NCI-H2029 (cell line): ENCODE measurements at regions not wholly inside any gene's neighbourhood (a gene's known extent, or its start where the extent isn't known, plus 50 kb on each side); places are given as distances from the start of the nearest gene placed in this dataset.
"Not testable (repeated sequence)": the region's sequence is repeated elsewhere in the genome, so short reads cannot be mapped to it uniquely, and the experiment has no call there.

Experiments used
- DNase-seq: peaks from one replicate; lab custom pipeline; 2025; lab: John Stamatoyannopoulos, UW

DNA sequence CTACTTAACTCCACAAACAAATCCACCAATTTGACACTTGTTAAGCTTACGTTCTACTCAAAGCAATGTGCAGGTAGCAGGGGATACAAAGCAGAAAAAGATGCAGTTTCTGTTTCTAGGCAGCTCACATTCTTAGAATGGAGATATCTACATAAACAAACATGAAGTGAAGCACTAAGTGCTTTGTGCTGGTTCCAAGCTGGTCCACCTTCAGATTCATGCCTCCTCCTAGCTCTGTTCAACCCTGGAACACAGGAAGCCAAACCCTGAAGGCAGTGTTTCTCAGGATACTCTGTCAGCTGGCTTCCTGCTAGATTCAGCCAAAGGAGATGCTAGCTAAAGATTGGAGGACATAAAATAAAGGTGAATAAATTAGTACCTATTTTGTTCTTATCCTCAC lies 55.3 kb upstream of the NOL4 start:
- no peak for DNase-seq

DNA sequence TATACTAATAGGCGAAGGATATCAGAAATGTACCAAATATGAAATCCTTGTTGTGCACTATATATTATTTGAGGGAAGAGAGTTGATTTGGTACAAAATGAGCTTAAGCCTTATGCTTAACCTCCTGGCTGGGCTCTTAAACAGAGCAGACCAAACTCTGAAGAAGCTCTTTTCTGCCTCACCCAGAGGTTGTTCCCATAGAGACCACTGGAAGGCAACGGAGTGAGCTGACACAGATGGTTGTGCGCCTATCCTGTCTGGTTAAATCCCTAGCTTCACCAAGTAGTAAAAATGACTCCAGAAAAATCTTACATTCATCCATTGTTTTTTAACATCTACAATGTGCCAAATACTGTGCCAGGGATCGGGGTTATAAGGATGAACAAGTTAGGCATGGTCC lies 55.9 kb upstream of the NOL4 start:
- no peak for DNase-seq

DNA sequence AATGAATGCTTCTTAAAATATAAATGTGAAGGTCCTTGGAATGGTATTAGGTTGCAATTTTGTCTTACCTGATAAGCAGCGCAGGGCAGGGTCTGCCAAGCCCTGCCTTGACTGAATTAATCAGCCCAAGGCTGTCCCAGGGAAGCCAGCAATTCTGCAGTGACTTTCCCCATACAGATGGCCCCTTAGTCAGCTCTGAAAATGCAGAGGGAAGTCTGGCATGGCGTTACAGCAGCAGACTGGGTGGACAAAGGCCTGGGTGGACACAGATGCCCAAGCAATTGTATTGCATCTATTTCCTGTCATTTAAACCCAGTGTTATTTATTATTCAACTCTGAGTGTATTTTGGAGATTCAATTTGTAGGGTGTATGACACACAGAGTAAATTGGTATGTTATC lies 56.6 kb upstream of the NOL4 start:
- no peak for DNase-seq

DNA sequence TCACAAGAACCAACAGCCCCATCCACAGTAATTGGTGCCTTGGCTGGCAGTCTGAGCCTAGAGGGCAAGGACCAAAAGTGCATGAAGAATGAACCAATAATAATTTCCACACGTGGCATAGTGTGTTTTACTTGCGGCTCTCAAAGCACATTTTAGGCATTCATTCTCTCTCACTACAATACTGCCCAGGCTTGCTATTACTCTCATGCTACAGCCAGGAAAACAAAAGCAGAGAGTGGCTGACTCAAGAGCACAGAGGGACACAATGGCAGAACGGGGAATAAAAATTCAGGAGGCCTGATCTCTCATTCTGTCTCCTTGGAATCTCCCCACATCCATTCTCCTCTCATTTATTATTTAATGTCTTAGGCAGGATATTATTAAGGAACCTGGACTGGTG lies 57.0 kb upstream of the NOL4 start:
- DNase-seq, result peak; percentile 35

DNA sequence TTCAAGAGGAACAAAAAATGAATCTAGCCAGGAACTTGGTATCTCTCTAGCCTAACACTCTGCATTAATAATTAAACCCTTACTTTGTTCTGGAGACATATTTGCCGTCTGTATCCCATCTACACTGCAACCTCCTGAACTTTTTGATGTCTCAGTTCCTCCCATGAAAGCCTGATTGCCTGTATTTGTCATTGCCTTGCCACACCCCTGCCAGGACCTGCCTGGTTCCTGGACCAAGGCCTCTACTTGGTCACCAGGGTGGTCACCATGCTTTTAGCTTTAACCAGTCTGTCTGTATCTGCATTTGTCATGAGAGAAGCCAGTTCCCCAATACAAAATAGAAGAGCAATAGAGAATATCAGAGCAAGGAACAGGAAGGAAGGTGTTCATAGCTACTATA lies 58.8 kb upstream of the NOL4 start:
- DNase-seq, result no peak

DNA sequence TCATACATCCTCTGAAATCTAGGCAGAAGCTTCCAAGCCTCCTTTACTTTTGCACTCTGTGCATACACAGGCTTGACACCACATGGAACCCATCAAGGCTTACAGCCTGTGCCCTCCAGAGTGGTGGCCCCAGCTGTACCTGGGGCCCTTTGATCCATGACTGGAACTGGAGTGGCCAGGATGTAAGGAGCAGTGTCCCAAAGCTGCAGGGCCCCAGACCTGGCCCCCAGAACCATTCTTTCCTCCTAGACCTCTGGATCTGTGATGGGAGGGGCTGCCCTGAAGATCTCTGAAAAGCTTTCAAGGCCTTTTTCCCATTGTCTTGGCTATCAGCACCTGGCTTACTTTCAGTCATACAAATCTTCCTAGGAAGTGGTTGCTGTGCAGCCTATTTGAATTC lies 63.1 kb upstream of the NOL4 start:
- DNase-seq, result no peak

DNA sequence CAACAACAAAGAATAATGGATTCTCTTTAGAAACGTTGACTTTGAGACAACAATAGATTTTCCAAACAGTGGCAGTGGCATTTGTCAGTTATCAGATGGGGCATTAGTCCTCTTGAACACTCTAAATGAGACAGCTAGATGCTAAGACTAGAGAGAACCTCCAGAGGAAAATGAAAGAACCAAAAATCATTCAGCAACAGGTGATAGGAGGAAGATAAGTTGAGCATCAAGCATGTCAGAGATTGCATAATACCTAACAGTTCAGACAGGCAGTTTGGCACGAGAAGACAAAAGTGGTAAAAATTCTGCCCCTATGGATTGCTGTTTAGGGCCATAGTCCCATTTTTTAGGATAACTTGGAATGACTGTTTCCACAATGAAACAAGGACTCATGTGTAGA lies 67.9 kb upstream of the NOL4 start:
- no peak for DNase-seq

DNA sequence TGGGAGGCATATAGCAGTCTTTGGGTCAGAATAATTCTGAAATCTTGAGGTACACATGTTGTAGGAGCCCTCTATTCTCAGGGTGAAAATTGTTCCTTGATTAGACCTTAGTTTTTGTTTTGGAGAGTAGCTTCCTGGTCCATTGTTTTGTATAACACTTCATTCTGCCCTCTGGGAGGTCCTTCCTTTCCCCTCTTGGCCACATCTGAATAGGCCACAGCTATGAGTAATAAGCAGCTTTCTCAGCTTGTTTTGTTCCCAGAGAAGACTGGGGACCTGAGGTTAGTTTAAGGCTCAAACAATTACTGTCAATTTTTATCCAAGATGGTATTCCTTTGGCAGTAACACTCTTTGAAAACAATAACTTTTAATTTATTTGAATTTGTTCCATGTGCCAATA lies 72.6 kb upstream of the NOL4 start:
- no peak for DNase-seq

DNA sequence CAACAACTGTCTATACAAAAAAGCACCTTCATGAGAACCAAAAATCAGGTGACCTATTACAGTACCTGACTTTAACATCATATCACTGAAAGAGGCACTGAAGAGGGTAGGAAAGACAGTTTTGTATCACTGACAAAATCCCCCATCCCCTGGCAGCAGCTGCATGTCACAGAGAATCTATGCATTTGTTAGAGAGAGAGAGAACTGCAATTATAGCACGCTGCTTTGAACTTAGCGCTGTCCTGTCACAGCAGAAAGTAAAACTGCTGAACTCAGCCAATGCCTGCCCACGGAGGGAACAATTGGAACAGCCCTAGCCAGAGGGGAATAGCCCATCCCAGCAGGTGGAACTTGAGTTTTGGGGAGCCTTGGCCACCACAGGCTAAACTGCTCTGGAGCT lies 75.1 kb upstream of the NOL4 start:
- DNase-seq, result no peak

DNA sequence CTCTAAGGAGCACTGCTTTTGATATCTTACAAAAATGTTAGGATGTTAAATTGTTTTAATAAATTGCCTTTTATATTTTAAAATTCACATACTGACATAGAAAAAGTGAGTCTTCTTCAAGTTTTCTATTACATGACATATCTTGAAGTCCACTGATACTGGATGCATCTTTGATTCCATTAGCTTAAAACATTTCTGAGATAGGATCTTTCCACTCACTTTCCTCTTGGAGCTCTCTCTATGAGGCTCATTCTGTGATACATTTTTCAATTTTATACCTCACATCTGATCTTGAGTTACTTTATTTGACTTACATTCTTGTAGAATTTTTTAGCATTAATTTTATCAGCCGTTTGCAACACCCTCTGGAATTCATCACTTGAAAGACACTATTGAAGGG lies 86.8 kb upstream of the NOL4 start:
- DNase-seq, result no peak

DNA sequence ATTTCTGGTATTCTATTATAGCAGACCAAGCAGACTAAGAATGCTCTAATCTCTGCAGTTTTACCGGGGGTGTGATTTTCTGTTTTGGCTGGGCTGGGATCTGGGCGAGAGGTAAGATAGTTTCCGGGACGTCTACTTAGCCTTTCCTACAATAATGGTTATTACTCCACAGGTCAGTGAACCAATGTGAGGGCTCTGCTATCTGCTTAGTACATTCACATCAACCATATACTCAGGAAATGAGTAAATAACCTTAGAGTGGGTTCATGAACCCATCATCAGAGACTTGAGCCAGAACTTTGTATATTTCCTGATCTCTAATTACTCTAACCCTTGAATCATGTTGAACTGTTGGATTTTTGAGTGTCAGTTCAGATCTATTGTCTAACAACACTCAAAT lies 90.1 kb upstream of the NOL4 start:
- DNase-seq, result no peak

DNA sequence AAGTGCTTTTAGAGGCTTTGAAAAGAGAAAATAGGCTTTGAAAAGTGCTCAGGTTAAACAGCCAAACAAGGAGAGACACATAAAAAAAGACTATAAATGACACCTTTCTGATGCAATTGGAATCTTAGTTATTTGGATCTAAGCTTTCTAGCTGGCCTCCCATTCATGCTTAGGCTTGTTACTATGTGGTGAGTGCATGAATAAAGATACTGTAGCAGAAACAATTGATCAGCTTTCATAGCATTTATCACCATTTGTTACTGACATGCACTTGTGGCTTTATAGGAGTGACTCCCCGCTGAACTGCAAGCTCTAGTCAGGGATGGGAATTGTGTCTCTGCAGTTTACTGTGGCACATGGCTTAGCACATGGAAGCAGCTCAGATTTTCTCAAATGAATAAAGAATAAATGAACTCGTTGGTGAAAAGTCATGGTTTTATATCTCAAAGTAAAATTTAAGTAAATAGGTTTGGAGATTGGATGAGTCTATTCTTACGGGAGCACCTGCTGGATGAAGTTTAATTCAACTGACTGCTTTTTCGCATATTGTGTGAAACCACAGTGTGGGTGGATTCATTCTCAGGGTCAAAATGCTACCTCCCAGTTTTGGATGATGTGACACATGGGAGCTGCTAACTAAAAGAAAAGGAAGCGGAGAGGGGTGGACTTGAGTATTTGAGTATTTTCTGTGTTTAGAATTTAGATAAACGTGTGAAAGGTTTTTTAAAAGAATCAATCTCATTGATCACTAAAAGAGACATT lies 91.1 kb upstream of the NOL4 start:
- DNase-seq, result peak; percentile 18

DNA sequence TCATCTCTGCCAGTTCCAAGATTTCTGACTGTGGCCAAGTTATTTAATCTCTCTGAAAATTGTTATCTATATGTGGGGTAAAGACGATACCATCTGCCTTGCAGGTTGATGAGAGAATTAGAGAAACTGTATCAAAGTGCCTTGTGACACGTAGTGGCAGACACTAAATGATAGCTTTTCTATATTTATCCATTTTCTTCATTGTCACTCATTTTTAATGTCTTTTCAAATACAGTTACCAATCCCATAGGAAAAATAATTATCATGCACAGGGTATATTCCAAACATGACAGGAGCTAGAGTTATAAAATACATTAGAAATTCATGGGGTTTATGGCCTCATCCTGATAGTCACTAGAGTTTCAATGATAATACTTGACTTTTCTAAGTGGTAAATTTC lies 95.6 kb upstream of the NOL4 start:
- no peak for DNase-seq

DNA sequence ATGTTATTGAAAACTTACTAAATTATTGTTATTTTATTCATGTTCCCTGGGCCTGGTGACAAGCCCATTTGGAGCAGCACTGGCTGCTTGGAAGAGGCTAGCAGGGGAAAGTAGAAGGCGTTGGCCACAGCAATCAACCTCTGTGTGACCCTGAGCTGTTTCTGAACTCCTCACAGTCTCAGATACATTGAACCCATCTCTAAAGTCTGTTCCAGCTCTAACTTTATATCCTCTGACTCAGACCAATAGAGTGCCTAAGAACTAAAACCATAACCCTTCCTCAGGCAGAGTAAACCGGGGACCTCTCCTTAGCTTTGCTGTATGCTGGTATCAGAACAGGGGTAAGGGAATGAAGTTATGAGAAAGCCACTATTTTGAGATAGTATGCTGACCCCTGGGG lies 96.4 kb upstream of the NOL4 start:
- no peak for DNase-seq

DNA sequence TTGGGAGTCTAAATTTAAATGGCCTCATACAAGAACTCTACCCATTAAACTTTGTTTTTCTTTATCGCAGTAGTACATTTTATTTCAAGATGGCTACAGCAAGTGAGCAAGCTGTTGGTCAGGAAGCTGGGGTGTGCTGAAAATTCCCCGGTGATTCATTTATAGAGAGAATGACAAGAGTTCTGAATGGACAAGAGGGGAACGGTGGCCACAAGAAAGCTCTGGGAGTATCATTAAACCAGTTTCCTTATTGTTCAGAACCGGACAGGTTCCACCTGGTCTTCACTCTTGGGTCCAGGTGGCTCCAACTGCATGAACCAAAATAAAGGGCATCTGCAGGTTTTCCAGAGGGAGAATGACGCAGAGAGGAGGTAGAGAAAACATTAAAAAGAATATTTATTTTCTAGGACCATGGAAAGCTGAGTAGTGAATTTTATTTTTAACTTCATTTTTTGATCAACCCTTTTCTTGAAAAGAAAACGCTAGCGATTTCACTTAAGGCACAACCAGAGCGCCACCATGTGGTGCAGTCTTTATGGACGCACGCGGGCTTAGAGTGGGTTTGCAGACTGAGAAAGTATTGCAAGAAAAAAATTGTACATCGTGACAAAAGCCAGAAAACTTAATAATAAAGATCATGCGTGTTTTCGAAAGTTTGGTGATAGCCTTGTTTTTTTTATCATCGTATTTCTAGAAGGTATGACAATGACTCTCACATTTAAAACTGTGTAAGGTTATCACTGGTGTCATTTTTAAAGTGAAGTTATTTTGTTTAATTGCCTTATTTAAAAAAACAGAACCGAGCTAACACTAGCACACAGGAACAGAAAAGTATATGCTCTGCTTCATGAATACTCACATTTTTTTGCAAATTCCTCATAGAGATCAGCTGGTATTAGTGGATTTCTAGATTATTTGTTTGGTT lies 97.9 kb upstream of the NOL4 start:
- DNase-seq, result peak; percentile 77

DNA sequence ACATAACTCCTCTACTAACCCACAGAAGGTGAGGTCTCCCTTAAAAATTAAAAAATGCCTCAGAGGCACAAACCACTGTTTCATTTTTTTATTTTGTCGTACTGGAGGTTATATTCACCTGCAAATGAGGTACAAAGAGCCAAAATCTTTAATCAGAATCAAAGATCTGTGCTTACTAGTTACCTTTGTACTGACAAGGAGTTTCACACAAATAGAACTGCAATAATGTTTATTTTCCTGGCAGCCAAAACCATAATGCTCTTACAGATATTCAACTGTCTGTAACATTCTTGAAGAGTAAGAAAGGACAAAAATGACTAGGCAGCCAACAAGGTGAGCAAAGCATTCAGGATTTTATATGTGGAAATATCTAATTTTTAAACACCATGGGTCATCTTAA lies 105.1 kb upstream of the NOL4 start:
- DNase-seq, result no peak

DNA sequence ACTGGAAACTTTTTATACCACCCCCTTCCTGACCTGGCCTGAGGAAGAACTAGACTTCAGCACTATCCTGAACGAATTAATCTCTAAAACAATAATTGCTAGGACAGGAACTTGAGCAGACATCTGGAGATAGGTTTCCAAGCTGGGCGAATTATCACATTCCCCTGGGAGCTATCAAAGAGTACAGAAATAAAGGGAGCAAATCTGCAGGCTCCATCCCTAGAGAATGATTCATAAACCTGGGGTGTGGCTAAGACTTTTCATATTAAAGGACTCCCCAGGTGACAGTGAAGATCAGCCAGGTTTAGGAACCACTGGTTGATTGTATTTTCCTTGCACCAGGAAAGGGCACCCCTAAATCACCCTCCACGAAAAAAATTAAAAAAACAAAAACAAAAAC lies 105.6 kb upstream of the NOL4 start:
- DNase-seq, result no peak

DNA sequence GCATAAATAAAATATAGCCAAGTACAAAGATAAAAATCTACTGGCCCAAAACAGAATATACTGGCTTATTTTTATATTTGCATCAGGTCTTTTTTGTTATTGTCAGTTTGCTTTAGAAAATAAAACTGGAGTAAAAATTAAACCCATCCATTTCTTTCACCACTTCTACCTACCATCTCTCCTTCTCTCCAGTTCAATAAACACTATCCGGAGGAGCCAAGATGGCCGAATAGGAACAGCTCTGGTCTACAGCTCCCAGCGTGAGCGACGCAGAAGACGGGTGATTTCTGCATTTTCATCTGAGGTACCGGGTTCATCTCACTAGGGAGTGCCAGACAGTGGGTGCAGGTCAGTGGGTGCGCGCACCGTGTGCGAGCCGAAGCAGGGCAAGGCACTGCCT lies 106.2 kb upstream of the NOL4 start:
- not testable (repeated sequence) for DNase-seq

DNA sequence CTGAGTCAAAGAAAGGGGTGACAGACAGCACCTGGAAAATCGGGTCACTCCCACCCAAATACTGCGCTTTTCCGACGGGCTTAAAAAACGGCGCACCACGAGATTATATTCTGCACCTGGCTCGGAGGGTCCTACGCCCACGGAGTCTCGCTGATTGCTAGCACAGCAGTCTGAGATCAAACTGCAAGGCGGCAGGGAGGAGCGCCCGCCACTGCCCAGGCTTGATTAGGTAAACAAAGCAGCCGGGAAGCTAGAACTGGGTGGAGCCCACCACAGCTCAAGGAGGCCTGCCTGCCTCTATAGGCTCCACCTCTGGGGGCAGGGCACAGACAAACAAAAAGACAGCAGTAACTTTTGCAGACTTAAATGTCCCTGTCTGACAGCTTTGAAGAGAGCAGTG lies 106.6 kb upstream of the NOL4 start:
- DNase-seq, result not testable (repeated sequence)

DNA sequence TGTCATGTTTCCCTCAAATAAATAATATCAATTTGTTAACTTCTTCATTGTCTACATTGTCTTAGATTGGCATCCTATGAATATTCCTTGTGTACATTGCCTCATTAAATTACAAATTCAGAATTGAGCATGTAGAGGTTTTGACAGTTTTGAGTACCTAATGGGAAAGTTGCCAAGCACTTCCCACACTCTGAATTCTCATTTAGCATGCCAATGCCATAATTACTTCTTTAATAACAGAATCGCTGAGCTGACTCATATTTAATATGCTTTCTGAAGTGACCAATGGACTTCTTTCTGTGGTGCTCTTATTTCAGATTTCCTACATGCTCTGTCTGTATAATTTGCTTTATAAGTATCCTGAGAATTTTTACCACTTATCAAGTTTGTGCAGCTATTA lies 114.4 kb upstream of the NOL4 start:
- peak; percentile 23 for DNase-seq

DNA sequence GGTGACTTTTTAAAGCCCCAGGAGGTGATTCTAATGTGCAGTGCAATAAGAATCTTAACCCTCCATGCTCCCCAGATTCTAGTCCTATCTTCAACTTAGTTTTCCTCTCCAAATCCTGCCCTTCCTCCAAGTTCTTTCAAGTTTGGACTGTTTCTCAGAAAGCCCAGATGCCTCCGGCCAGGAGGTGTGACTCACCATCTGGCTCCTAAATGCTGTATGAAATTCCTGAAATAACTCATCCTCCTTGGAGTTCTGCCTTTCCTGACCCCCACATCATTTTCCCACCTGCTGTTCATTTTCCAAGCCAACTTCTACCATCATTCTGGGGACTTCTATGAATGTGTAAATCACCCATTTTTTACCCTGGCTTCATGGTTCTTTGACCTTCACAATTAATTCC lies 118.2 kb upstream of the NOL4 start:
- no peak for DNase-seq

DNA sequence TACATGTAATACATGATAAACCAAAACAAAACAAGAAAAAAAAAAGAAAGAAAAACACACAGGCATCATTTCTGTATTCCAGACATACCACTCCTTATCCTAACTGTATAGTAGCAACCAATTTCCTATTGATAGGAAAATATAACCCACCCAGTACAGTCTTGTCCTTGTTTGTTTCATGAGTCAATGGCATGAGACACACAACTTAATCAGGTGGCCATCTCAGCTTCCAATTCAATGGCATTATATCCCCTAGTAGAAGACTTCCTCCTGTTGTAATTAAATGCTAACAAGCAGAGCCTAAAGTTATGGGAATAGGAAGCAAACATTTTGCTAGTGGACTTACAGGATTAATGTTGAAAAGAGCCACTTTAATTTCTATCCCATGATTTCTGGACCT lies 121.0 kb upstream of the NOL4 start:
- no peak for DNase-seq

DNA sequence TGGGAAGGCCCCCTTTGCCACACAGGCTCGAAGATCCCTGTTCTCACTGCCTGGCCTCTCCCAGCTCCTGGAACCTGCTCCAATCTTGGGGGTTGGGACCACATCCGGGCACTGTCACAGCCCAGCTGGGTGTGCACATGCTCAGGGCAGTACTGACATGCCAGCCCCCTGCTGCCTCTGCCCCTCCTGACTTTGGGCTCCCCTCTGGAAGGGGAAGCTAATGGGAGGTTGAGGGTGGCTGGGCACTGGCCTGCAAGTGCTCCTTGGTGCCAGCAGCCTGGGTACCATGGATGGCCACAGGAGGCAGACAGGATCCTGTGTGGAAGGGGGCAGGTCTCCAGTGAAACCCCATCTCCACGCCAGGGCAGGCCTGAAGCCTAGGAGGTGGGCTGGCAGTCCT lies 126.1 kb upstream of the NOL4 start:
- DNase-seq, result no peak
